Tibial artery (tissue), 4 donors: ENCODE measurements at regions not wholly inside any gene's neighbourhood (a gene's known extent, or its start where the extent isn't known, plus 50 kb on each side); places are given as distances from the start of the nearest gene placed in this dataset.

Experiments
- DNase-seq, 2 donors: peaks; one replicate each; pipeline ENCODE4 v3.0.0-alpha.2; 2019
- H3K27ac ChIP-seq, 2 donors: fragments of 200-600 bp; sonication (generic) in 1 of 2; 1 replicate in 1 of 2; 2 replicates in 1 of 2; pipeline ENCODE4 v1.5.1; 2018 to 2019; ENCODE audit warnings: mild to moderate bottlenecking in 1 of 2
- H3K27me3 ChIP-seq, 2 donors: fragments of 200-600 bp; sonication (generic) in 1 of 2; one replicate each; pipeline versions ENCODE4 v1.5.1 to v1.6.0; 2016 to 2019
- H3K36me3 ChIP-seq, 3 donors: fragments of 200-600 bp; sonication (generic) in 2 of 3; one replicate each; pipeline ENCODE4 v1.5.1; 2016 to 2019; ENCODE audit warnings: mild to moderate bottlenecking in 2 of 3
- H3K4me1 ChIP-seq, 4 donors: fragments of 200-600 bp; sonication (generic) in 2 of 4; 1 replicate in 3 of 4; 2 replicates in 1 of 4; pipeline ENCODE4 v1.5.1; 2016 to 2019
- H3K4me3 ChIP-seq, 2 donors: fragments of 200-600 bp; sonication (generic) in 1 of 2; 1 replicate in 1 of 2; 2 replicates in 1 of 2; pipeline ENCODE4 v1.5.1; 2018 to 2019; ENCODE audit warnings: mild to moderate bottlenecking in 2 of 2
- H3K9me3 ChIP-seq, 3 donors: fragments of 200-600 bp; sonication (generic) in 1 of 3; one replicate each; pipeline ENCODE4 v1.5.1; 2016 to 2019
- CTCF ChIP-seq, 2 experiments: fragments of 200-600 bp in 1 of 2; fragments of 450-650 bp in 1 of 2; IDR thresholded peaks; one replicate each; pipeline ENCODE4 v1.5.1; 2017 to 2019; ENCODE audit warnings: antibody characterized with exemption in 2 of 2, mild to moderate bottlenecking in 1 of 2, moderate library complexity in 1 of 2
- intact Hi-C: fragments of 100-400 bp; cut with DNase I; formaldehyde crosslinking; loops from one replicate; pipeline ENCODE4 v1.15.0; 2023; ENCODE audit warnings: low total_unique reads

- peaks cover 0 to 24% (median 7%) of the 10 kb centered on the region in 4 donors for H3K4me1 ChIP-seq
- H3K4me3 ChIP-seq, result no peak overlapping the region
- no peaks in the 10 kb centered on the region for H3K9me3 ChIP-seq
- no peaks in the 10 kb centered on the region for H3K27me3 ChIP-seq
- no peak for DNase-seq
- TF ChIP-seq CTCF (IDR thresholded peaks at IDR 0.05), result no peak
- H3K36me3 ChIP-seq, result no peaks in the 10 kb centered on the region
- intact Hi-C loops, result no loop called here
- no peak overlapping the region for H3K27ac ChIP-seq
These were observed 477.7 kb downstream of the PDGFC start for GRCh38 chr4:156493858-156494257.

- H3K27me3 ChIP-seq, result no peaks in the 10 kb centered on the region
- intact Hi-C loops, result no loop called here
- no peak for DNase-seq
- no peaks in the 10 kb centered on the region for H3K36me3 ChIP-seq
- H3K4me1 ChIP-seq, result no peaks in the 10 kb centered on the region
- no peaks in the 10 kb centered on the region for H3K9me3 ChIP-seq
- no peak overlapping the region for H3K27ac ChIP-seq
- no peak for TF ChIP-seq CTCF (IDR thresholded peaks at IDR 0.05)
- H3K4me3 ChIP-seq, result no peak overlapping the region
These were observed 484.5 kb downstream of the PDGFC start for GRCh38 chr4:156487107-156487506.

GRCh38 chr4:156481845-156482244 lies 489.8 kb downstream of the PDGFC start:
- H3K36me3 ChIP-seq, result no peaks in the 10 kb centered on the region
- no peaks in the 10 kb centered on the region for H3K9me3 ChIP-seq
- DNase-seq, result no peak
- H3K27me3 ChIP-seq, result no peaks in the 10 kb centered on the region
- H3K4me3 ChIP-seq, result no peak overlapping the region
- intact Hi-C loops, result no loop called here
- H3K27ac ChIP-seq, result no peak overlapping the region
- no peak for TF ChIP-seq CTCF (IDR thresholded peaks at IDR 0.05)
- H3K4me1 ChIP-seq, result no peaks in the 10 kb centered on the region

- Histone ChIP-seq H3K27ac (no peak overlapping the region), H3K4me3 (no peak overlapping the region), H3K27me3 (no peaks in the 10 kb centered on the region), H3K36me3 (no peaks in the 10 kb centered on the region), H3K9me3 (no peaks in the 10 kb centered on the region), H3K4me1 (peaks cover 0 to 13% (median 2%) of the 10 kb centered on the region in 4 donors)
- no peak for DNase-seq
- no peak for TF ChIP-seq CTCF (IDR thresholded peaks at IDR 0.05)
- intact Hi-C loops, result loop anchor here (2.0 to 10.0 kb wide), 3 partner anchors 491 to 1497 kb away; no protein-coding TSS in a partner anchor
These were observed 494.0 kb downstream of the PDGFC start for GRCh38 chr4:156477636-156478035.

- intact Hi-C loops, result loop anchor here (2.0 to 10.0 kb wide), 3 partner anchors 492 to 1498 kb away; no protein-coding TSS in a partner anchor
- TF ChIP-seq CTCF (IDR thresholded peaks at IDR 0.05), result no peak
- no peak for DNase-seq
- Histone ChIP-seq H3K36me3 (no peaks in the 10 kb centered on the region), H3K4me3 (no peak overlapping the region), H3K4me1 (peaks cover 0 to 13% (median 2%) of the 10 kb centered on the region in 4 donors), H3K9me3 (no peaks in the 10 kb centered on the region), H3K27ac (peak overlapping the region; percentile 52 to 55), H3K27me3 (no peaks in the 10 kb centered on the region)
These were observed 495.2 kb downstream of the PDGFC start for GRCh38 chr4:156476359-156476758.

GRCh38 chr4:156475322-156475721 lies 496.3 kb downstream of the PDGFC start:
- Histone ChIP-seq H3K4me3 (no peak overlapping the region), H3K4me1 (peaks cover 0 to 13% (median 2%) of the 10 kb centered on the region in 4 donors), H3K27me3 (no peaks in the 10 kb centered on the region), H3K36me3 (no peaks in the 10 kb centered on the region), H3K9me3 (no peaks in the 10 kb centered on the region), H3K27ac (peak overlapping the region; percentile 52 to 55)
- no peak for DNase-seq
- intact Hi-C loops, result loop anchor here (5.0 to 10.0 kb wide), 2 partner anchors 567 to 1499 kb away; no protein-coding TSS in a partner anchor
- peak; percentile 64 to 70 for TF ChIP-seq CTCF (IDR thresholded peaks at IDR 0.05)
